ENCODE measurements at regions not wholly inside any gene's neighbourhood (a gene's known extent, or its start where the extent isn't known, plus 50 kb on each side); places are given as distances from the start of the nearest gene placed in this dataset.

GRCh38 chr2:144989579-144990270 lies 469.8 kb upstream of the ZEB2 start:
- no peak for TF ChIP-seq ZNF302 (tag by site-specific recombination; IDR thresholded peaks at IDR 0.05; ENCODE audit: low read depth)
- no peak for TF ChIP-seq PRDM1 (tag by site-specific recombination; IDR thresholded peaks at IDR 0.05)
- no peak for TF ChIP-seq SP3 (tag by site-specific recombination; IDR thresholded peaks at IDR 0.05)
- TF ChIP-seq CTCF (tag by site-specific recombination; IDR thresholded peaks at IDR 0.05): no peak

All from HEK293 (cell line).